Lower leg skin (tissue), 4 donors: ENCODE measurements at regions not wholly inside any gene's neighbourhood (a gene's known extent, or its start where the extent isn't known, plus 50 kb on each side); places are given as distances from the start of the nearest gene placed in this dataset.

Source experiments
- DNase-seq, 2 donors: peaks; one replicate each; pipeline ENCODE4 v3.0.0-alpha.2; 2019; ENCODE audit warnings: low spot score in 2 of 2
- H3K4me3 ChIP-seq: fragments of 200-600 bp; sonication (generic); 2 replicates; pipeline ENCODE4 v1.5.1; 2017; ENCODE audit warnings: mild to moderate bottlenecking, low read depth; ENCODE audit not compliant: poor library complexity, severe bottlenecking
- CTCF ChIP-seq, 3 donors: fragments of 450-650 bp; IDR thresholded peaks; one replicate each; pipeline ENCODE4 v1.5.1; 2016; ENCODE audit warnings: antibody characterized with exemption in 3 of 3, mild to moderate bottlenecking in 3 of 3, moderate library complexity in 2 of 3
- POLR2A ChIP-seq, 2 donors: fragments of 450-650 bp; IDR thresholded peaks; one replicate each; pipeline ENCODE4 v1.6.1; 2016 to 2017; ENCODE audit warnings: antibody characterized with exemption in 2 of 2, mild to moderate bottlenecking in 1 of 2, moderate library complexity in 1 of 2
- WGBS, 2 donors: methylation state at CpG; one replicate each; pipeline ENCODE4 v1.1.5; 2018; 5-methylcytosine and 5-hydroxymethylcytosine counted together
- intact Hi-C: fragments of 100-400 bp; cut with DNase I; formaldehyde crosslinking; loops from one replicate; pipeline ENCODE4 v1.15.0; 2023; ENCODE audit warnings: low total_unique reads

- intact Hi-C loops = no loop called here
- 88 to 93% methylated on average over 1 of the region's 1 CpG for WGBS, 2 donors
- H3K4me3 ChIP-seq = no peak overlapping the region
- no peak for TF ChIP-seq CTCF (IDR thresholded peaks at IDR 0.05)
- TF ChIP-seq POLR2A (IDR thresholded peaks at IDR 0.05) = no peak
- DNase-seq = no peak
Observed at GRCh38 chr13:88801361-88801760, 1130.2 kb downstream of the SLITRK5 start.

- DNase-seq = no peak
- TF ChIP-seq CTCF (IDR thresholded peaks at IDR 0.05) = no peak
- no peak for TF ChIP-seq POLR2A (IDR thresholded peaks at IDR 0.05)
- intact Hi-C loops = no loop called here
- WGBS, 2 donors = 58 to 67% methylated on average over 2 of the region's 2 CpGs
- no peak overlapping the region for H3K4me3 ChIP-seq
Observed at GRCh38 chr13:88802886-88803285, 1131.7 kb downstream of the SLITRK5 start.

GRCh38 chr13:88806438-88806837 lies 1135.3 kb downstream of the SLITRK5 start:
- TF ChIP-seq CTCF (IDR thresholded peaks at IDR 0.05) (no peak), POLR2A (IDR thresholded peaks at IDR 0.05) (no peak)
- WGBS, 2 donors = 92 to 97% methylated on average over 1 of the region's 1 CpG
- no peak for DNase-seq
- intact Hi-C loops = no loop called here
- no peak overlapping the region for H3K4me3 ChIP-seq

- intact Hi-C loops = no loop called here
- WGBS, 2 donors = 88 to 91% methylated on average over 2 of the region's 2 CpGs
- H3K4me3 ChIP-seq = no peak overlapping the region
Observed at GRCh38 chr13:88817560-88817959, 1146.4 kb downstream of the SLITRK5 start.

GRCh38 chr13:88823114-88823513 lies 1151.9 kb downstream of the SLITRK5 start:
- no peak for DNase-seq
- no peak overlapping the region for H3K4me3 ChIP-seq
- 72 to 85% methylated on average over 2 of the region's 2 CpGs for WGBS, 2 donors
- intact Hi-C loops = no loop called here
- no peak for TF ChIP-seq POLR2A (IDR thresholded peaks at IDR 0.05)
- no peak for TF ChIP-seq CTCF (IDR thresholded peaks at IDR 0.05)

More at GRCh38 chr13:88817560-88817959, 1146.4 kb downstream of the SLITRK5 start:
- no peak for DNase-seq
- TF ChIP-seq CTCF (IDR thresholded peaks at IDR 0.05) (no peak), POLR2A (IDR thresholded peaks at IDR 0.05) (no peak)

- 64 to 67% methylated on average over 4 of the region's 4 CpGs for WGBS, 2 donors
- intact Hi-C loops = no loop called here
- no peak for TF ChIP-seq CTCF (IDR thresholded peaks at IDR 0.05)
- no peak for TF ChIP-seq POLR2A (IDR thresholded peaks at IDR 0.05)
- no peak overlapping the region for H3K4me3 ChIP-seq
- DNase-seq = no peak
Observed at GRCh38 chr13:88824218-88824617, 1153.0 kb downstream of the SLITRK5 start.
